ENCODE measurements at regions not wholly inside any gene's neighbourhood (a gene's known extent, or its start where the extent isn't known, plus 50 kb on each side); places are given as distances from the start of the nearest gene placed in this dataset.

- DNase-seq = no peak
Measured at GRCh38 chr18:50492097-50492496, 67.8 kb upstream of the MAPK4 start.

GRCh38 chr18:50494569-50494968, 65.3 kb upstream of the MAPK4 start:
- DNase-seq = no peak

- DNase-seq = no peak
Measured at GRCh38 chr18:50506362-50506761, 53.5 kb upstream of the MAPK4 start.

GRCh38 chr18:50507120-50507590, 52.7 kb upstream of the MAPK4 start:
- DNase-seq = no peak

- no peak for DNase-seq
Measured at GRCh38 chr18:50508228-50508627, 51.7 kb upstream of the MAPK4 start.

- DNase-seq = no peak
Measured at GRCh38 chr18:50509012-50509411, 50.9 kb upstream of the MAPK4 start.
